Ammon's horn (tissue), 1 donor: ENCODE measurements at regions not wholly inside any gene's neighbourhood (a gene's known extent, or its start where the extent isn't known, plus 50 kb on each side); places are given as distances from the start of the nearest gene placed in this dataset.

Experiments used
- DNase-seq: peaks from one replicate; pipeline ENCODE4 v3.0.0-alpha.2; 2016; ENCODE audit warnings: low spot score

DNA sequence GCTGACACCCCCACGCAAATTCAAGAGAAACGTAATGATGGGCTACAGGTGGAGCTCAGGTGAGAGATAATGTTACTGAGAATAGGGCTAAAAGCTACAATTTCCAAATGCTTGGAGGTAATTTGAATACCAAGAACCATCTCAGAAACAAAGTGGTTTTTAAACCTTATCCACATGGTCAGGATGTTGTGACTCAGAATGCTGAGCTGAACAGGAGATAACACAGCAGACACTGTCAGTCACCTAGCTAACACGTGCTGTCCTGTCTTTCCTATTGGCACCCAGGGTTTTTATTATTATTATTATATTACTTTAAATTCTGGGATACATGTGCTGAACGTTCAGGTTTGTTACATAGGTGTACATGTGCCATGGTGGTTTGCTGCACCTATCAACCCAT is 233.0 kb upstream of the MAF start:
- DNase-seq: no peak

DNA sequence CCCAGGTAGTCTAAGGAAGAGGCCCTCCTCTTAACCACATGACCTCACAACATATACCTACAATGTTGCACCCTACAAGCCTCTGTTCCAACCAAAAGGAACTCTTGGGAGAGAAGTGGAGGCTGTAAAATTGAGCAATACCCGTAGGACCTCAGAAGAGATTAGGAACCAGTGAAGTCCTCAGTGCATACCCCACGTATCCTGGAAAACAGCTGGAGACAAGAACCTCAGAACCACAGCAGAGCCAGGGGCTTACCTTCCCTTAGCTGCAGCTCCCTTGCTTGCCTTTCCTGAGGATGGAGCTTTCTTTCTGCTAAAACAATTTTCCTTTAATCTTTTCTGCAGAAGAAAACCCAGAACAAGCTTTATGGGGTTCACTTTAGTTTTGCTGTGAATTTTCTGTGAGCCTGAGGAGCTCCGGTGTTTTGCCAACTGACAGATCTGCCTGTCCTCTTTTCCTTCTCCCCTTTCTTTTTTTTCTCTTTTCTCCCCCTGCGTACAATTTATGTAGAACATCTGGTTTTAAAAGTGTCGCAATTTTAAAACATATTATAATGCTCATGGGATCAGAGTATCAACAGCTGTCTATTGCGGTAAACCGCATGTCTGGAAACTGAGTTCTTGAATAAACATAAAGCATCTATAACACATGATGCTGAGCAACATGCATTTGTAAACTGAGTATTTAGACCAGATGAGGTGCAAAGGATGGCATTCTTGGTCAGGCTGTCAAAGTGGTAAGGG is 226.4 kb upstream of the MAF start:
- no peak for DNase-seq

DNA sequence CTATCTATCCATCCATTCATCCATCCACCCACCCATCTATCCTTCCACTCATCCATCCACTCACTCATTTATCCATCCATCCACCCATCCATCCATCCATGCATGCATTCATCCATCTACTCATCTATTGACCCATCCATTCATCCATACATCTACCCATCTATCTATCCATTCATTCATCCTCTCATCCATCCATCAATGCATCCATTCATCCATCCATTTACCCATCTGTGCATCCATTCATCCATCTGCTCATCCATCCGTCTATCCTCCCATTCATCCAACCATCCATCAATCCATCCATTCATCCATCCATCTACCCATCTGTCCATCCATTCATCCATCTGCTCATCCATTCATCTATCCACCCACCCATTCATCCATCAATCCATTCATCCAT is 224.5 kb upstream of the MAF start:
- no peak for DNase-seq

DNA sequence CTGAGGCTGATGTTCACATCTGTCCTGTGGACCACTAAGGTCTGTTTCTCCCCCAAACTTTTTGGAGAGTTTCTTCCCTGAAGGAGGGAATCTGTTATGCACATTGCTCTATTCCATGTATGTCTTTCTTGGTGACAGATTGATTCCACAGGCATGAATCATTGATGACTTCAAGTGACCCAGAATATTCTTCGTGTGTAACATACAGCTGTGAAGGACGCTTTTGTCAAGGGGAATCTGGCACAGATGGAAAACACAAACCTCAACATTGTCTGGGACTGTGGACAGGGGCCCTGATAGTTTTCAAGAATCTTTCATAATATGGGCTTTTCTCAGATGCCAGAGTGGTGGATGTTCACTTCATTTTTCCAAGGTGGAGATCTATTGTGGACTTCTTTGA is 223.1 kb upstream of the MAF start:
- DNase-seq: no peak

DNA sequence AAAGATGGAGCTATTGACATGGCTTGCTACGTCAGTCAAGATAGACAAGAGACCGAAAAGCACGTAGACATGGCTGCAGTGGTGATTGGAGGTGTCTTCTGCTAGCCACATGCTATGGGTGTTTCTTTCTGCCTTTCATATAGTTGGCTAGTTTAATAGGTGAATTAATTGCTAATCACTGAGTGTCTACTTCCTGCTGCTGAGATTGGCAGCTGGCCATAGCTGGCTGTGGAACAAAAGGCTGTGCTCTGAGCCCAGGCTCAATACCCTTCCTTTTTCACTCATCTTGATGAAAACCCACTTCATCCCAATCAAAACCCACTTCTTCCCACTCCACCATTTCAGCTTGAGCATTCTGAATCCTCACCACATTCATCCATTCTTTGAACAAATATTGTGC is 221.4 kb upstream of the MAF start:
- DNase-seq: no peak

DNA sequence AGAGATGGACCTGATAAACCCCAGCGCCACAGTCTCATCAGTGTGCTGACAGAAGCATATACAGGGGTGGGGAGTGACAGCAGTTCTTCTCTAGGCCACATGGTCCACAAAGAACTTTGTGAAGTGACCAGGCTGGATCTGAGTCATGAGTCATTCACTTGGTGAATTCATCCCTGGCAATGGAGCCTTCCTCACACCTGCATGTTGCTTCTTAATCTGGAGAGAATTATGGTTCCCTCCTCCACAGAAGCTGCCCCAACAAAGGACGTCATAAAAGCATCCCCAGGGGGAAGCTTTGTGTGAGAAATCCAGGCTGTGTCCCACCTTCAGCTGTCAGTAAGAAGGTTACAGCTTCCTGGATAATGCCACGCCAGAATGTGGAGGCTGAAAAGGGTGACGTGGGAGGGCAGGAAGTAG is 215.6 kb upstream of the MAF start:
- no peak for DNase-seq

DNA sequence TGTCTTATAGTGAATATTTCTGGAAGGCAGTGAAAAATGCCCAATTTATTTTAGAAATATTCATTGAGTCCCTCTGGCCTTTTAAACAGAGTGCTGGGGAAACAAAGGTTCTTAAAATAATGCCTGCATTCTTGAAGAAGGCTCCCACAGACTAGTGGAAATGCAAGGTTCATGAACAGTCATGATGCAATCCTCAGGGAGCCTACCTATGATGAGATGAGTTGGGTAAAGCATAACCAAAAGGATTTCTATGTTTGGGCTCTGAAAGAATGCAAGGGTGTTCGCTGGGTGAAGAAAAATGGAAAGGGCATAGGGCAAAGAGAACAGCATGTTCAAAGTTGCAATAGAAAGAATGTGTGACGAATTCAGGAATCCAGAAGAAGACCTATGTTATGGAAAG is 214.5 kb upstream of the MAF start:
- DNase-seq: no peak

DNA sequence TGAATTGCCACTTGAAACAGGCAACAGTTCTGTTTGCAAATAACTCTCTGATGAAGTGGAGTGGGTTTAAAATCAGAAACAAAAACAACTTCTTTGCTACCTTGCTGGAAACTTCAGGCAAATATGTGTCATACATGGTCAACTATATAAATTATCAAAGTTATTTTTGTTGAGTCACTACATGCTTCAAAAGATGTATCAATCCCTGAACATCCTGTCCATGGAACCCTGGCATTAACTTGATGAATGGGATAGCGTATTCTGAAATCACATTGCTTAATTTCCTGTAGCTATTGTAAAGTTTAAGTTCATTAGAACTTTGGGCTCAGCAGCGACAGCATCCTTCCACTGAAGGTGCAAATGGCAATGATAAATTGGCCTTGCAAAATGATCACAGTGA is 213.6 kb upstream of the MAF start:
- no peak for DNase-seq

DNA sequence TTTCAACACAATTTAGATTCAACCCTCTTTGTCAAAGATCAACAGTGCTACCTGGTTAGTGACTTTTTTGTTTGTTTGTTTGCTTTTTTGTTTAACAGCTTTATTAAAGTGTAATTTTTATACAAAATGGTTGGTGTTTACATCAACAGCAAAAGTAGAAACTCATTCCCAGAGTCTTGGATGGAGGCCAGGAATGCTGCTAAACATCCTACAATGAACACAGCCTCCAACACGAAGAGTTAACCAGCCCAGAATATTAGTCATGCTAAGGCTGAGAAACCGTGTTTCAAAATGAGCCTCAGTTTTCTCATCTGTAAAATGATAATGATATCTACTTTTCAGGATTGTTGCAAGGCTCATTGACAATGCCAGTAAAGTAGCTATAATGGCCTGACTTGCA is 211.0 kb upstream of the MAF start:
- DNase-seq: no peak

DNA sequence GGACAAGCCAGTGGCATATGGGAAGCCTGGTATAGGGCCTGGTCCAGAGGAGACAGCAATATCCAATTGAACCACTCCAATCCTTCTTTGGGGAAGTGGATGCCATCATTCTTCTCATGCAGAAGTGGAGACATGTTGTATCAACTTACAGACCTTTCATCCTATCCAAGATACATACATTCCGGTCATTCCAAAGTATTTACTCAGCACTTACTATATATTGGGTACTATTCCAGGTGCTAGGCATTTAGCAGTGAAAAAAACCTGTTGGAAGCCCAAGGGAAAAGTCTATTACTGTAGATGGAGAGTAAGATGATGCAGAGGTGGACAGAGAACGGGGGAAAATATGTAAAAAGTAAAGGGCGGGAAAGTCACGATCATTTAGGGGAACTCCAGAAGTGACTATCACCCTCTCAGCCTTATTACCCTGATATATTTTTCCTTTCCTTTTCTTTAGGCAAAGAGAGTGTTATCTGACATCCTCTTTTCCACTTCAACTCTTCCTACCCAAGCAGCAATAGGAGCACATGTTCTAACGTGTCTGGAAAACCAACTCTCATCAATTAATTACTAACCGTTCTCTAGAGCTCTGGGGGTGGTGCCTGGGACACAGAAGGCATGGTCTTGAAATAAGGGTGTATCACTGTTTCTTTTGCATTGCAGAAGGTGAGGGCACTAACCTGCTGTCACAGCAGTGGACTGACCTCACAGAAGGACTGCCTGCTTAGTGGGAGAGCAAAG is 210.1 kb upstream of the MAF start:
- no peak for DNase-seq

DNA sequence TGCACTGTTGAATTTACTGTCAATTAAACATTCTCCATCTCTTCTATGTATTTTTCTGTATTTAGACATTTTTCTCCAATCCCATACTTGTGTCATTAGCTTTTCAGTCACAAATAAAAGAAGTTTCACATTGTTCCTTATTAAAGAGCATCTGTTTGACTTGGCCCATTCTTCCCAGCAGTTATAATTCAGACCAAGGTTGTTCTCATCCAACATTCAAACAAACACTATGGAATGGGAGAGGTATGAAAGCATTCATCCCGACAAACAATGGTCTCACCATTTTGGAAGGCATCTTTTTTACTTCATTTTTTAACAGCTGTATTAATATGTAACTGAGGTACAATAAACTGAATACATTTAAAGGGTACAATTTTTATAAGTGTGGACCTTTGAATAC is 208.8 kb upstream of the MAF start:
- DNase-seq: no peak

DNA sequence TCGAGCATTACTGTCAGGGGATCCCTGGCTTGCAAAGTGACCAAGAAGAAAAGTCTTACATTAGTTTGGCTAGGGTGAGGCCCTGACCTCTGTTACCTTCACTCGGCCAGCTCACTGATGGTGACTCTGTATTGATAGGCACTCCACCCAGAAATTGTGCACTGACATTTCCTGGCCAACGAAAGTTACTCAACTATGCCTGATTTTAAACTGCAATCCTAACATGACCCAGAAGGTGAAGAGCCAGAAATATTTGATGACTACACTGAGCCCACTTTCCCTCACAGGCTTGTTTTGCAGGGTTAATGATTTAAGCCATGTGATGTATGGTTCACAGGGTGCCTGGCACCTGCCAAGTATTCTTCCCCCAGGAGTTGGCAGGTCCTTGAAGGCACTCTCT is 208.2 kb upstream of the MAF start:
- no peak for DNase-seq

DNA sequence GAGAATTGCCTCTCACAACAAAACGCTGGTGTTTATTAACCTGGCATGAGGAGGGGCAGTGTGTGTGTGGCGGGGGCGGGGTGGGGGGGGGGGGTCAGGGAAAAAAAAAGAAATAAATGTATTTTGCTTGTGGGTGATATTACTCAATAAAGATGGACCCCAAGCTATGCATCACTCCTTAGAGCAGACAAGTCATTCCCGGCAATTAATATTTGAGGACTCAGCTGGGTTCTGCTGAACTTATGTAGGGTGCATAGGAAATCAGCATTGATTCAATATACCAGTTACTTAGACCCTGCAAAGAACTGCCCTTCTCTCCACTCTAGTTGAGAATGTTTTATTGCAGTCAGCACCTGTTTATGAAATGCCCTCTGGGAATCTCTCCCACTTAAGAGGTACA is 206.2 kb upstream of the MAF start:
- no peak for DNase-seq

DNA sequence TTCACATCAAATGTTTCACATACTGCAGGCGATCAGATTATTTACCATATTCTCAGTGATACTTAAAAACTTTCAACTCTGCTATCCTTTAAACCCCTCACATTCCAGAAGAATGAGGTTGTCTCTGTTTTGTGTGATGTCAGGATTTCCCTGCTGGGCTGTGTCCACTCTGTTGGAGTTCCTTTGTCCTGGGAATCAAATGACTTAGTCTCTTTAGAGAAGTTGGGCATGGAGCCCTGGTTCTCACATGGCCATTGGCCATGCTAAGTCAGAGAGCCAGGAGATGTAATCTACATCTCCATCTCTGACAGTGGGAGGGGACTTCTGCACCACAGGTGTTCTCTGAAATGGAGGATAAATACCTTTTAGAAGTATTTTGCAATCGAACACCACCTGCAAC is 205.1 kb upstream of the MAF start:
- DNase-seq: no peak

DNA sequence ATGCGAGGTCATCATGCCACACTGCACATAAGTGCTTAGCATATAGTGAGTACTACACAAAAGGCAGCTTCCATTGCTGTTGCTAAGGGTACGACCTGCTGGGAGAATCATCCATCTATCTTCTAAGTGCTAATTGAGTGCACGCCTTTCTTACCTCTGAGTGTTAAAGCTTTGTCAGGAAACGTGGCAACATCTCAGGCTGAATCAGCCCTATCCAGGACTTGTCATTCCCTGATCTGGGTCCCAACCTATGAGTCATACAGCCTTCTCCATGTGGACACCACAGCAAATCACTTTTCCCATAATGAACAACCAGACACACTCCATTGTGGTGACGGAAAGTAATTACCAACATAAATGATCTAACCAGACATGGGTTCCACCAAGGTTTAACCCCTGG is 201.1 kb upstream of the MAF start:
- no peak for DNase-seq

DNA sequence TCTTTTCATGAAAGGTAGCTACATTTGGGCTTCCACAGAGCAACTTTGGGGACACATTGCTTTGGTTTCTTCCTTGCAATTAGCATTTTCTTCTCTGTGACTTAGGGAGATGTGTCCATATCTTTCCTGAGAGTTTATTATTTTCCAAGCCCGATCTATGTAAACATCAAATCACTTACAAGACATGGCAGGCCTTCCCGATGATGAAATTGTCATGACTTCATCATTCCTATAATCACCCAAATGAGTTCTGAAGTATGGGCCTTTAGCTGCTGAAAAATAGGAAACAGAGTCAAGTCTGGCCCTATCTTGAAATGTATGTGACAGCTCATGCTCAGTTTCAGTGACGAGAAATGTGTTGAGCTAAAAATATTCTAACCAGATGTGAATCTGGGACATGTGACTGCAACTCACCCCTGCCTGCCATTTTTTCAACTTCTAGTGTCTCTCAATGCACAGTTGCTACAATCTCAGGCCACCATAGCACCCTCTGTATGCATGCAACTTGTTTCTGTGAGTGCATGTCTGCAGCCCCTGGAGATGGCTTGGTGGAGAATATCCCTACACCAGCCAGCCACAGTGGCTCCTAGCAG is 199.6 kb upstream of the MAF start:
- DNase-seq: no peak

DNA sequence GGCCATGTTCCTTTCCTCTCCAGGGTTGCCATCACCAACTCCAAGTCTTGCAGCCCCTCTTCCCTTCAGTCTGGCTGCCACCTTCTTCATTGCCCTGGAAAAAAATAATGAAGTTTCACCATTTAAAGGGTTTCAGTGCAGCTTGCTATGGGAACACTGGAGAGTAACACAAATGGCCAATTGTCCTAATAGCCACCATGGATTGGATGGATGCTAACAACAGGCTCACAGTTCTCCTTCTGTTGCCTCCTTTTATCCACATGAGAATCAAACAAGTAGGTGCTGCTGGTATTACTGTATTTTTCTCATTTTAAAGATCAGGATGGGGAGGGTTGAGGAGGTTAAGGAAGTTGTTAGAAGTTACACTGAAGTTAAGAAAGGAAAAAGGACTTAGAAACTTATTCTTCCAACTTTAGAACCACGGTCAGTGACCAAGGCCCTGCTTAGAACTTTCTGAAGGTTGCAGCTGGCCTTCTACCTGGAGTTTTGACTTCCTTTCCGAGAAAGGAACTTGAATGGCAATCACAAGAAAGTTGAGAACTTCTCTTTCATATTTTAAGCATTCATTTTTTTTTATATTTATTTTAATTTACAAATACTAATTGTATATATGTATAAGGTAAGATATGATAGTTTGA is 198.0 kb upstream of the MAF start:
- no peak for DNase-seq

DNA sequence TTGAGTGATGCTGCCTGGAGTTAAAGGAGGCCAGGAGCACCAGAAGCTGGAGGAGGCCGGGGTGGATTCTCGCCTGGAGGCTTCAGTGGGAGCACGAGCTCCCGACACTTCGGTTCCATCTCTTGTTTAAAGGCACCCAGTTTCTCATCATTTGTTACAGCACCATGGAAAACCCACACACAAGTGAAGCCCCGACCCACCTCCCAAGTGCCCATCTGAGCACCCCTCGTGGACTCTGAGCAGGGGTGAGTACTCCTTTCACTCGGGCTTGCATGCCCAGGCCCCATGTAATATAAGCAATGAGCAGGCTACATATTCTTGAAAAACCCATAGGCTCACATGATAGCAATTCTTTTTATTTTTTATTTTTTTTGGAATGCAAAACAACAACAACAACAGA is 196.9 kb upstream of the MAF start:
- DNase-seq: no peak

DNA sequence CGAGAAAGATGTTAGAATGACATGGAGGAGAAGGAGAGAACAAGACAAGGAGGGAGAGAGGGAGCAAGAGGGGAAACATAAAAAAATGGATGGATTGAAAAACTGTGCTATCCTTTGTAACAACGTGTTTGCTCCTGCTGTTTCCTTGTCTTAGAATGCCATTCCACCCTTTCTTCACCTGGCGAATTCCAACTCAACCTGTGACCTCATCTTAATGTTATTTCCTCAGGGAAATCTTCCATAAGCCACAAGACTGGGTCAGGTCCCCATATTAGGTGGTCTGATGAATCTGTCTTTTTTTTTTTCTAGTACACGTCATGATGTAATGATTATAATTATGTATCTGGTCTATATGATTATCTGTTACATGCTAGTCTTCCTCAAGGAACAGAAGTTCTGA is 195.0 kb upstream of the MAF start:
- no peak for DNase-seq

DNA sequence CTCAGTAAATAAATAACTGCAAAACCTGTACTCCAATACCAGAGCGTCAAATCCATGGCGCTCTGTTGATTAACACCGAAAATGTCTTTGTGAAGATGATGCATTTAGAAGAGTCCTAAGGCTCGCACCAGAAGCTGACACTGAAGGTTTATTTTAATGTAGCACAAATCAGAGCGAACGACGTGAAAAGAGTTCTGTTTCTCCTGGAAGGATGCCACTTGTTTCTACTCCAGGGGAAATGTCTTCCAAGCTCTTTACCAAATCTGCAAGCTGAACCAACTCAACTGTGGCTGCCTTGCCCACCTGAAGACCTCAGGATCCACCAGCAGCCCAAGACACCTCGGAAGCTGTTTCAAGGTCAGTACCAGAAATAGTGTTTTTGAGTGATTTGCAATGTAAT is 194.4 kb upstream of the MAF start:
- DNase-seq: peak; percentile 7

DNA sequence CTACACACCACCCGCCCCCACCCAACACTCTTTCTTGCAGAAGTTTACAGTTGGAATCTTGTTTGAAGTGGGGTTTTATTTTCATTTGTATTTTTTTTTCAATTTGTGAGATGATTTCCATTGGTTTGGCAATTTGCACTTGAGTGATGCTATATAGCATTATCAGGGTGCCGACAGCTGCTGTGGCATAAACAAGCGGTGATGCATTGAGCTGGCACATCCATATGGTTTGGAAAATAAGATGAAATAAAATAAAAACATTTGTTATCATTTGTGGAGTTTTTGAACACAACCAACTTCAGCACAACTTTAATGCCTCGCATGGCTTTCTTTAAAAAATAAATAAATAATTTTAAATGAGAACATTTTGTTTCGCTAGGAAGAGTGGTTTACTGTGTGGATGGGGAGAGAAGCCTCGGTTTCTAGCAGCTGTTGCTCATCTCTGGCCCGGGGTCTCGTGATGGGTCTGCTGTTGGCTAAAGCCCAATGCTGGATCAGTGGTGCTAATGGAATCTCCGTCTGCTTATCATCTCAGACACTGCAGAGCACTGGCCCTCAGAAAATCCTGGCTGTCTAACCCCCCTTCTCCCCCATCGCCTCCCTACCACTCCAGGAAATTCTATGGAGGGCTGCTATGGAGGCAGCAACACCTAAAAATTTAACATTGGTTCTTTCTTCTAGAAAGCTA is 192.3 kb upstream of the MAF start:
- DNase-seq: no peak

DNA sequence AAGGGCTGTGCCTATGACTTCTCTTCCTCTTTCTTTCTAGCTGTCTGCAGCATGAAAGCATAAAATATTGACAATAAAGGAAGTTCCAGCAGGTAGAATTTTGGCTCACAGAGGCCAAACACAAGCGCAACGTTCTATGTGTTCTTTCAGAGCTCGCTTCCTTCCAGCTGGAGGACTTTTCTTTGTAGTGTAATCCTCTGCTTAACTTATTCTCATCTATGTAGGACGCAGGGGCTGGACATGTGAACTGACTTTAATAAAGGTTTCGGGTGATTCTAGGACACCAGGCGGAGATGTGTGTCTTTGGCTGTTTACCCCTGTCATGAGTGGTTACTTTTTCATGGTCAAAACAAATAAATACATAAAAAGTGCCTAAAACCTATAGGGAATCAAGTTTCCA is 191.5 kb upstream of the MAF start:
- DNase-seq: no peak

DNA sequence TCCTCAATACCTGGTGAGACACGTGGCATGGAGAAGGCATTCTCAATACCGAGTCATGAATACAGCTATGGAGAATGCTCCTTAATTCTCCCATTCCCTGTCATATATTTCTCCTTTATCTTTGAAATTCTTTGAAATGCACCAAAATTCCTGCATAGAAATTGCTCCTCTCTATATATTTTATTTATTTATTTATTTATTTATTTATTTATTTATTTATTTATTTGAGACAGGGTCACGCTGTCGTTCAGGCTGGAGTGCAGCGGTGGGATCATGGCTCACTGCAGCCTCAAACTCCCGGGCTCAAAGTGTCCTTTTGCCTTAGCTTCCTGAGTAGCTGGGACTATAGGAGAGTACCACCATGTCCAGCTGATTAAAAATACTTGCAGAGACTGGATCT is 190.3 kb upstream of the MAF start:
- no peak for DNase-seq
